GM12874 (cell line): ENCODE measurements at regions not wholly inside any gene's neighbourhood (a gene's known extent, or its start where the extent isn't known, plus 50 kb on each side); places are given as distances from the start of the nearest gene placed in this dataset.

Source experiments
- CTCF ChIP-seq: IDR thresholded peaks from 2 replicates; pipeline ENCODE4 v1.5.1; 2011; ENCODE audit warnings: low read depth, mild to moderate bottlenecking, control low read depth, low read length, moderate library complexity; ENCODE audit not compliant: insufficient read depth

DNA sequence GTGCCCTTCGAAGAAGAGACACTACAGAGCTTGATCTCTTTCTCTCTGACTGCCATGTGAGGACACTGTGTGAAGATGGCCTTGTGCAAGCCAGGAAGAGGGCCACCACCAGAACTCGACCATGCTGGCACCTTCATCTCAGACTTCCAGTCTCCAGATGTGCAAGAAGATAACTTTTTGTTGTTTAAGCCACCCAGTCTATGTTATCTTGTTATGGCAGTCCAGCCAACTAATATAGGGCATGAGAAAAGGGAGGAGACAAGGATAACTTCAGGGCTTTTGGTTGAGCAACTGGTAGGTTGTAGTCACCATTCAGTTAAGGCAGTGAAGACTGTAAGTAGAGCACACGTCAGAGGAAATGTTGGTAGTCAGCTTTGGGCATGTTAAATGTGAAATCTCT lies 515.5 kb downstream of the CSNK1G3 start:
- no peak for TF ChIP-seq CTCF

GRCh38 chr5:124025306-124025845 lies 513.4 kb downstream of the CSNK1G3 start:
- no peak for TF ChIP-seq CTCF

- TF ChIP-seq CTCF: no peak
These were observed 511.0 kb downstream of the CSNK1G3 start for GRCh38 chr5:124022966-124023365.

DNA sequence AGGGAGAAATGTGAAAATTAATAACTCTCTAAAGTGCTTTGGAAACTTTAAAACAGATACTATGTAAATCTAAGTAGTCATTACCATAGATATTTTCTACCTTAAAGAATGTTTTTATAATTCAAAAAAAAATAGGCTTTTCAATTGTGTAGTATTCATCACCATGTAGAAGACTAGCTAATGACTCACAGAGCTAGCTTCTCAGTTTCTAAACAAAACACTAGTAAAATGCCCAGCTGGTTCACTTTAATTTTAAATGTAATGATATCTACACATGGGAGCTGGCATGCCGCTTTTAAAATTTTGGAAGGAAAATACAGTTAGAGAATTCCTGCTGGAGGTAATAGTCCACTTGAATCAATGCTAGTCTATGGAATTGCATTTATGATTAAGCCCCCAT lies 509.8 kb downstream of the CSNK1G3 start:
- TF ChIP-seq CTCF: no peak

DNA sequence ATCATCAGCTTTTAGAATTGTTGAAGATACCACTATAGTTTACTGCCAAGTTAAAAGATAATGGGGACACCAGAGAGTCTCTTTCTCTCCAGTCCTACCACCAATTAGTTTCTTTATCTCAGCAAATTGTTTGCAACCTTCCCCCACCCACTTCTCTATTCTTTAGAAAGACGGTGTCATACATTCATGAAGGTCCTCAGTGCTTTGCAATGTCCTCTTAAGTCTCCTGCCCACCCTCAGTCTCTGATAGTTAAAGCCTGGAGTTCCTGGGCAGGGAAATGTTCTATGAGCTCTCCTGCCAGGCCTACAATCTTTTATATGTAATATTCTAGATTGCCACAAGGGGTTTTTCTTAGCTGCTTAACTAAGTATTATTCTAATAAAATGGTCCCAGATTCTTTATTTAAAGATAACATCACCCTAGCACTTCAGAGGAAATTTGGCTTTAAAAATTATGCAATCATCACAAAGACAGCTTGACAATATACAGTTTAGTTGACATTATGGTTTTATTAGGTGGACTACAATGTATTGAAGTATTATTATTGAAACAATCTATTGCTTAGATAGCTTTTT lies 509.2 kb downstream of the CSNK1G3 start:
- no peak for TF ChIP-seq CTCF

DNA sequence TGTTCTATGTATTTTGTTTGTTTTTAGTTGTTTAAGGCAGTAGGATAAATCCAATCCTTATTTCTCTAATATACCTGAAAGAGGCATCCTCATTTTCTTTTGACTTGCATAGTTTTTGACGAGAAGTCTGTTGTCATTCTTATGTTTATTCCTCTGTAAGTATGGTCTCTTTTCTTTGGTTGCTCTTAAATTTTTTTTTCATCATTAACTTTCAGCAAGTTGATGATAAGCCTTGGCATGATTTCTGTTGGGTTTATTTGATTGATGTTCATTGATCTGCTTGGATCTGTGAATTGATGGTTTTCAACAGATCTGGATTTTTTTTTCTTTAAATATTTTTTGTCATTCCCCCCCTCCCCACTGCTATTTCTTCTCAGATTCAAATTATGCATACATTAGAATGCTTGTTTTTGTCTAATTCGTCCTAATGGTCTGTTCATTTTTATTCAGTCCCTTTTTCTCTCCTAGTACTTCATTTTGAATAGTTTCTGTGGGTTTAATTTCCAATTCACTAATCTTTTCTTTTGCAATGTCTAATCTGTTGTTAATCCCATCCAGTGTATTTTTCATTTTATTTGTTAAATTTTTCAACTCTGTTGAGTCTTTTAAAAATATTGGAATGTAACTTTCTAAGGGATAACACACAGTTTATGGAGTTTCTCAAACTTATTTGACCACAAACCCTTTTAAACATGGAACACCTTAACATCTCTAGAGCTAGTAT lies 495.9 kb downstream of the CSNK1G3 start:
- TF ChIP-seq CTCF: no peak

DNA sequence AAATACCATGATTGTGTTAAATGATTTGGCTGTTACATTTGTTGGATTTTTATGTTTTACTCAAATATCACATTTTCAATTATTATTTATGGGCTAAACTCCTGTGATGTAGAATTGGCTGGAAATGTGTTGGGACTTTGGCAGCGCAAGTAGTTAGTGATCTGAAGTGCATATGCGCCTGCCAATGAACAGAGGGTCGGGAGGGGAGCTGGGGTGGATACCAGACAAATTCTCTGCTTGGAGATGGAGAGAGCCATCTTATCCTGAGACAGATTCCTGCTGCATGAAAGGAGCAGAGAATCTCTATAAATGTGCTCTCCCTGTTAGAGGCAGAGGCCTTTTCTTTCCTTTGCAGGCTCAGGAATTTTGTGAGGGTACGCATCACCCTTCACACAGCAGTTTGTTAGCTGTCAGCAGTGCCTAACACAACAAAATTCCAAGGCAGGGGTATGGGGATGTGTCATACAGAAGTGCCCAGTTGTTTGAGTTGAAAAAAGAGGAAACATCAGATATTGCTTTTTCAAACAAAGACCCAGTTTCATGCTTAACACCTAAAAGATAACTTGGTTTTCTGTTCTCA lies 489.1 kb downstream of the CSNK1G3 start:
- TF ChIP-seq CTCF: no peak
